CD4-positive, alpha-beta T cell (primary cell): ENCODE measurements at regions not wholly inside any gene's neighbourhood (a gene's known extent, or its start where the extent isn't known, plus 50 kb on each side); places are given as distances from the start of the nearest gene placed in this dataset.

Experiments
- ATAC-seq: fragments of 200-7000 bp; cut with Tn5 transposase; one replicate; pipeline ENCODE4 v1.10.0; 2022; ENCODE audit warnings: mild to moderate bottlenecking; ENCODE audit not compliant: poor library complexity
- CTCF ChIA-PET: fragments of 350-600 bp; sonication (Branson Sonifier 250); formaldehyde crosslinking; loops from one replicate; lab custom pipeline; 2021; ENCODE audit warnings: antibody characterized with exemption, inconsistent platforms; lab: Charles Lee
- POLR2A ChIA-PET: fragments of 350-600 bp; sonication (Branson Sonifier 250); formaldehyde crosslinking; loops from one replicate; lab custom pipeline; 2021; ENCODE audit warnings: antibody characterized with exemption, inconsistent platforms; lab: Charles Lee
- DNase-seq, 14 experiments: peaks; one replicate each; pipeline ENCODE4 v3.0.0-alpha.2; 2013 to 2020; ENCODE audit warnings: mixed read lengths in 2 of 14
- H3K27ac ChIP-seq, 2 donors: one replicate each; pipeline versions ENCODE4 v1.5.1 to v1.7.0; 2013; ENCODE audit warnings: low read length in 2 of 2, low read depth in 1 of 2, mild to moderate bottlenecking in 1 of 2
- H3K27me3 ChIP-seq, 2 experiments: 1 replicate in 1 of 2; 2 replicates in 1 of 2; pipeline versions ENCODE4 v1.6.1 to v1.7.0; 2013; ENCODE audit warnings: low read length in 2 of 2, control low read depth in 1 of 2, mild to moderate bottlenecking in 1 of 2, moderate library complexity in 1 of 2; ENCODE audit not compliant: insufficient read depth in 2 of 2, control insufficient read depth in 1 of 2
- H3K36me3 ChIP-seq: one replicate; pipeline ENCODE4 v1.6.1; 2013; ENCODE audit warnings: low read length, control low read depth; ENCODE audit not compliant: insufficient read depth
- H3K4me1 ChIP-seq: one replicate; pipeline ENCODE4 v1.6.1; 2013; ENCODE audit warnings: low read length, control low read depth; ENCODE audit not compliant: insufficient read depth
- H3K4me3 ChIP-seq: one replicate; pipeline ENCODE4 v1.5.1; 2013; ENCODE audit warnings: mild to moderate bottlenecking, low read length, moderate library complexity
- H3K9me3 ChIP-seq, 2 experiments: 1 replicate in 1 of 2; 2 replicates in 1 of 2; pipeline versions ENCODE4 v1.6.1 to v1.7.0; 2013; ENCODE audit warnings: low read length in 2 of 2, mild to moderate bottlenecking in 2 of 2, control low read depth in 1 of 2, moderate library complexity in 1 of 2; ENCODE audit not compliant: control insufficient read depth in 1 of 2, insufficient read depth in 1 of 2
- H3K27ac Mint-ChIP-seq: one replicate; pipeline ENCODE4 v1.8.0; 2020; ENCODE audit warnings: mixed read lengths
- H3K27me3 Mint-ChIP-seq: one replicate; pipeline ENCODE4 v1.8.0; 2021; ENCODE audit warnings: mixed read lengths
- H3K36me3 Mint-ChIP-seq: one replicate; pipeline ENCODE4 v1.8.0; 2021; ENCODE audit warnings: low read depth, mixed read lengths
- H3K4me1 Mint-ChIP-seq: one replicate; pipeline ENCODE4 v1.8.0; 2021; ENCODE audit warnings: low read depth, mixed read lengths
- H3K4me3 Mint-ChIP-seq: one replicate; pipeline ENCODE4 v1.8.0; 2020; ENCODE audit warnings: mild to moderate bottlenecking, mixed read lengths
- H3K9me3 Mint-ChIP-seq: one replicate; pipeline ENCODE4 v1.8.0; 2020; ENCODE audit warnings: mixed read lengths
- CTCF ChIP-seq: fragments of 200-600 bp; IDR thresholded peaks from one replicate; pipeline ENCODE4 v1.8.0; 2022; ENCODE audit warnings: antibody characterized with exemption, mild to moderate bottlenecking
- intact Hi-C, 2 experiments: fragments of 100-400 bp; cut with DNase I in 1 of 2; cut with micrococcal nuclease in 1 of 2; formaldehyde crosslinking; loops; one replicate each; pipeline versions ENCODE4 v1.15.1 to v1.9.0; 2023 to 2025; cut with DNase I, micrococcal nuclease

- Mint-ChIP-seq H3K27ac (no peak overlapping the region), H3K27me3 (no peaks in the 10 kb centered on the region), H3K9me3 (peaks cover 3% of the 10 kb centered on the region), H3K4me1 (no peaks in the 10 kb centered on the region), H3K36me3 (no peaks in the 10 kb centered on the region), H3K4me3 (no peak overlapping the region)
- no peak overlapping the region for H3K4me3 ChIP-seq
- H3K27me3 ChIP-seq, result no peaks in the 10 kb centered on the region
- DNase-seq, result no peak
- no peaks in the 10 kb centered on the region for H3K36me3 ChIP-seq
- no peaks in the 10 kb centered on the region for H3K4me1 ChIP-seq
- no peak for ATAC-seq
- ChIA-PET CTCF (no interaction called here), POLR2A (no interaction called here)
- H3K9me3 ChIP-seq, result peaks cover 0 to 4% of the 10 kb centered on the region in 2 experiments
- no peak for TF ChIP-seq CTCF
- intact Hi-C loops, result no loop called here
- no peak overlapping the region for H3K27ac ChIP-seq
Measured at GRCh38 chr2:215698566-215698965, 262.7 kb upstream of the FN1 start.

GRCh38 chr2:215697496-215697895 lies 261.6 kb upstream of the FN1 start:
- no peaks in the 10 kb centered on the region for H3K4me1 Mint-ChIP-seq
- DNase-seq (no peak), ATAC-seq (no peak)
- no peaks in the 10 kb centered on the region for H3K27me3 ChIP-seq
- peaks cover 0 to 4% of the 10 kb centered on the region in 2 experiments for H3K9me3 ChIP-seq
- H3K4me3 Mint-ChIP-seq, result no peak overlapping the region
- no peaks in the 10 kb centered on the region for H3K36me3 Mint-ChIP-seq
- no peak for TF ChIP-seq CTCF
- H3K27ac ChIP-seq, result no peak overlapping the region
- ChIA-PET CTCF (no interaction called here), POLR2A (no interaction called here)
- peaks cover 3% of the 10 kb centered on the region for H3K9me3 Mint-ChIP-seq
- no peak overlapping the region for H3K4me3 ChIP-seq
- H3K27ac Mint-ChIP-seq, result no peak overlapping the region
- intact Hi-C loops, result no loop called here
- H3K4me1 ChIP-seq, result no peaks in the 10 kb centered on the region
- H3K27me3 Mint-ChIP-seq, result peaks cover 6% of the 10 kb centered on the region
- H3K36me3 ChIP-seq, result no peaks in the 10 kb centered on the region

- Mint-ChIP-seq H3K4me1 (no peaks in the 10 kb centered on the region), H3K36me3 (no peaks in the 10 kb centered on the region), H3K27ac (no peak overlapping the region), H3K27me3 (peaks cover 6% of the 10 kb centered on the region), H3K9me3 (peaks cover 3% of the 10 kb centered on the region), H3K4me3 (no peak overlapping the region)
- Histone ChIP-seq H3K4me3 (no peak overlapping the region), H3K9me3 (peaks cover 0 to 4% of the 10 kb centered on the region in 2 experiments), H3K27ac (no peak overlapping the region), H3K36me3 (no peaks in the 10 kb centered on the region), H3K4me1 (no peaks in the 10 kb centered on the region), H3K27me3 (no peaks in the 10 kb centered on the region)
- ChIA-PET POLR2A (no interaction called here), CTCF (no interaction called here)
- DNase-seq (peak in 1 of 14 experiments; percentile 17), ATAC-seq (no peak)
- intact Hi-C loops, result no loop called here
- no peak for TF ChIP-seq CTCF
Measured at GRCh38 chr2:215697003-215697402, 261.1 kb upstream of the FN1 start.
